GM21381 (cell line): ENCODE measurements at regions not wholly inside any gene's neighbourhood (a gene's known extent, or its start where the extent isn't known, plus 50 kb on each side); places are given as distances from the start of the nearest gene placed in this dataset.

Experiments used
- ATAC-seq: cut with Tn5 transposase; IDR thresholded peaks from one replicate; pipeline ENCODE4 v1.9.1; 2021; ENCODE audit warnings: mild to moderate bottlenecking, moderate library complexity; ENCODE audit not compliant: unreplicated experiment

DNA sequence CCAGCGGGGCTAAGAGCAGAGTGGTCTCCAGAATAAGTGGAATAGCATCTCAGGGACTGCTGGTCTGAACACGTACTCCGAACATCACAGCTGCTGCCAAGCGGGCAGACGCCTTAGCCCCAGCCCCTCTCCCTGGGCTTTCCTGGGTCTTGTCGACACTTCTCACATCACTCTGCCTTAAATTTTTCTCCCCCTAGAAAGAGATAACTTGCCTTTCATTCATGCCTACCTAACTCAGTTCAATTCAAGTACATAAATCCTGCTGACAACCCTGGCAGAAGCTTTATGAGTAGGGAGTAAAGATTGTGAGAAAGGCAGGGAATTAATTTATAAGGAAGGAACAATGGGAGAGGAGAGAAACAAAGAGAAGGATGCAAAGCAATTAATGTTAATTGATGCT is 202.9 kb upstream of the TNP1 start:
- no peak for ATAC-seq

- ATAC-seq, result no peak
These were observed 202.1 kb upstream of the TNP1 start for GRCh38 chr2:217061916-217062505.

- ATAC-seq, result no peak
These were observed 201.2 kb upstream of the TNP1 start for GRCh38 chr2:217060951-217061547.

DNA sequence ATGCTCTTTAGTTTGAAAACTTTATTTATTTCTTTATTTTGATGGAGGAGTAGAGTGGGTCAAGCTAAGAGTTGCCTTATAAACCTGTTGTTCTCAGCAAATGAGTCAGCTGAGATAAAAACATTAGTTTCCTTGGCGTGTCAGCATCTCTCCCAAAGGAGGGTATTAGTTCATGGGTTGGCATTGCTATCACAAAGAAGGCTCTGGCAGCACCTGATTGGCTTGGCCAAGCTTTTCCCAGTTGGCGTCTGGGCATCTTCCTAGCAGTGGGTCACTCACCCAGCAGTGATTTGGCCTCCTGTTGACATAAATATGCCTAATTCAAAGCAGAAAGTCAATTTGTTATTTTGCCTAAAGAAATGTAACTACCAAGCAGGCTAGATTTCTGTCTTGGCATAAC is 200.7 kb upstream of the TNP1 start:
- ATAC-seq, result no peak

GRCh38 chr2:217058791-217059755 is 199.2 kb upstream of the TNP1 start:
- no peak for ATAC-seq

DNA sequence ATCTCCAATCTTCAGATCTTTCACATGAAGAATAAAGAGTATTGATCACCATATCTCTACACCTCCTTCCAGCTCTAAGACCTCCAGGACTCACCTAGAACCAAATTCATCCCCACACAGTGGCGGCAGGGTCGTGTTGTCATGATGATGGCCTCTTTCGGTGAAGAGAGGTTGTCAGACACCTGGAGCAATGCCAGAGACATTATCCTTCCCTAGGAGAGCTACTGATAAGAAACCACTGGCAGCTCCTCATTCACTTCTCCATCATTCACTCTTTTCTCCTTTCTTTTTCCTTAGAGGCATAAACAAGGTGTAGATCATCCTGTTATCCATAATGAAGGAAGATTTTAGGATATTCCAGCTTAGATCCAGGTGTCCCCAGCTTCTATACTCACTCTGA is 197.9 kb upstream of the TNP1 start:
- no peak for ATAC-seq

GRCh38 chr2:217055624-217056023 is 195.8 kb upstream of the TNP1 start:
- no peak for ATAC-seq

GRCh38 chr2:217054791-217055190 is 194.9 kb upstream of the TNP1 start:
- ATAC-seq, result no peak

DNA sequence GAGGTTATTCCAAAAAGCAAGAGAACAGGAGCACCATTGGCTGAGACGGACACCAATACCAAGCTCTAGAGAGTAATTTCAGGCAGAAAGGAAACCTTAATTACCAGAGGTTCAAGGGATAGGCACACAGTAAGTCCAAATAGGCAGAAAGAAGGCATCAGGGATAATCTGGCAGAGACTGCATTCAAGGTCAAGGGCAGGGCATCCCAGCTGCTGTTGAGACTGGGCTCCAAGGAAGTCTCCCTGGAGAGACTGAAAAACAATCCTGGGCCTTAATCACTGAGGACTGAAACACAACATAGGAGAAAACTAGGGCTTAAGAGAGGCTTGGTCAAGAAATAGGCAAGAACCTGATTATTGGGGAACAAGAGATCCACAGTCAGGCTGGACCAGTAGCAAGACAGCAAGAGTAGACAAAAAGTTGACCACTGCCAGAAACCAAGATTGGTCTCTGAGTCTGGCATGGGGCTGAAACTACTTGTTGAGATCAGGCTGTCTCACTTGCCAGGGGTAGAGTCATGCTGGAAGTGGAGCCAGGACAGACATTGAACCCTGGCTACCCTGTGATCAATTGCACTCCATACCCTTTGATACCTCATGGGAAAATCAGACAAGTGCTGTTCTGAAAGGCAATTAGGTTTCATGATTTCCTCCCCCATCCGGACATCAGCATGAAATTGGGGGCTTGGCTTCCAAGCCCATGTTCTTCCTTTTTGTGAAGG is 193.2 kb upstream of the TNP1 start:
- ATAC-seq, result no peak

- no peak for ATAC-seq
These were observed 191.6 kb upstream of the TNP1 start for GRCh38 chr2:217051416-217051815.

- no peak for ATAC-seq
These were observed 190.1 kb upstream of the TNP1 start for GRCh38 chr2:217049956-217050355.

DNA sequence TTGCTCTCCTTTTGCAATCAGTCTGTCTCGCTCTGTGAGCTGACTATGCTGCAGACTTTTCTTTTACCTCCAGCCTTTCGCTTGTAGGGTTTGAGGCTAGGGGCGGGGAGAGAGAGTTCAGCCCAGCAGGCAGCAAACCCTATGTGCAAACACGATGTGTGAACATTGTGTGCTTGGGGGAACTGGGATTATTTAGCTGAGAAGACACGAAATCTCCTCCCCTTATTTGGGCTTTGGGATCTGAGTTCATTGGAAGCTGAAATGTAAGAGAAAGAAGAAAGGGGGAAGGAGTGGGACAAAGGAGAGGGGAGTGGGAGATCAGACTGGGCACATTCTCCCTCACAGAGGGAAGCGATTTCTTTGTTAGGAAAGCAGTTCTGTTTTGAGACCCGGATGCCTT is 189.6 kb upstream of the TNP1 start:
- no peak for ATAC-seq

- no peak for ATAC-seq
These were observed 188.9 kb upstream of the TNP1 start for GRCh38 chr2:217048730-217049129.

DNA sequence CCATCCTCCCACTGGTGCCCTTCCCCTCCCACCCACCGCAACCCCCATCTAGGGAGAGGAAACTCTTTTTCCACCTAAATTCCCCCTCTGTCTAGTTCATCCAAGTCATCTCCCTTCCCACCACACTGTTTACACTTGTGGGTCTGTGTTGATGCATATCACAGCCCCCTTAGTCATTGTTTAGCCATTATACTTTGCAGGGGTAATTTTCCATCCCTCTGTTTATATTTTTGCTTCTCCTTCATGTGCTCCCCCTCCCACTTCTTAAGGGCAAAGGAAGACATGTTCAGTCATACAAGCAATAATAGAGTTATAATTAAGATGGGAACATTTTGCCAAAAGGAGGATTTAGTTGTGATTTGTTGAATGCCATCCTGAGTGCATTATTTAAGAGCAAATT is 187.8 kb upstream of the TNP1 start:
- ATAC-seq, result no peak

DNA sequence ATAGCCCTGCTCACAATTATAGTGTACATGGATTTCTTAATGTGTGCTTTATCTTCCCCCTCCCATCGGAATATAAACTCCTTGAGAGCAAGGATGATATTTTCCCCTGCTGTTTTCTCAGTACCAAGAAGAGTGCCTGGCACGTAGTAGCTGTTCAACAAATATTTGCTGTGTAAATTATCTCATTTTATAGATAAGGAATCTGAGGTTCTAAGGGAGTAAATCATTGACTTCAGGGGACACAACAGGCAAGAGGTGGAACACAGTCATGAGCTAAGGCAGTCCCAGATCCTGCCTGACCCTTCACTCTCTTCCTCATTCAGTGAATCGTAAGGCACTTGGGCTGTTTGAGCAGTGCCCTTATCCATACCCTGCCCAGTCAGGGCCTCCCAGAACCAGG is 187.3 kb upstream of the TNP1 start:
- no peak for ATAC-seq

GRCh38 chr2:217045700-217046475 is 186.0 kb upstream of the TNP1 start:
- no peak for ATAC-seq

- no peak for ATAC-seq
These were observed 180.2 kb upstream of the TNP1 start for GRCh38 chr2:217040099-217040498.

- ATAC-seq, result no peak
These were observed 178.1 kb upstream of the TNP1 start for GRCh38 chr2:217038001-217038400.

GRCh38 chr2:217037353-217037752 is 177.5 kb upstream of the TNP1 start:
- ATAC-seq, result no peak

DNA sequence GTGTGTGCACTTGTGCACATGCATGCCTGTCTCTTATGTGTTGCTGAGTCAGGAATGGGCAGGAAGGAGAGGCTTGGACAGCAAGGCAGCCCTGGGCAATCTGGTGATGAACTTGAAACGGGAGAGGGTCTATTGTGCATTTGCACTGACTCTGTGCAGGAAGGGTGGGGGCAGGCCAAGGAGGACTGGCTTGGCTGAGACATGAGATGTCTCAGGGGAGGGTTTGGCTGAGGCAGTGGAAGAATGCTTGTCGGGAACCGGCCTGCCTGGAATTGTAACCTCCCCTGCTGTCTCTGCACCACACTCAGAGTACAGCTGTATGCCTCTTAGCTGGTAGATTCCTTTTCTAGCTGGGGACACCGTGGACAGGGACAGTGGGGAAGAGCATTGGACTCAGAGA is 176.1 kb upstream of the TNP1 start:
- no peak for ATAC-seq

GRCh38 chr2:217033186-217033585 is 173.3 kb upstream of the TNP1 start:
- no peak for ATAC-seq
